ENCODE measurements at regions not wholly inside any gene's neighbourhood (a gene's known extent, or its start where the extent isn't known, plus 50 kb on each side); places are given as distances from the start of the nearest gene placed in this dataset.

DNA sequence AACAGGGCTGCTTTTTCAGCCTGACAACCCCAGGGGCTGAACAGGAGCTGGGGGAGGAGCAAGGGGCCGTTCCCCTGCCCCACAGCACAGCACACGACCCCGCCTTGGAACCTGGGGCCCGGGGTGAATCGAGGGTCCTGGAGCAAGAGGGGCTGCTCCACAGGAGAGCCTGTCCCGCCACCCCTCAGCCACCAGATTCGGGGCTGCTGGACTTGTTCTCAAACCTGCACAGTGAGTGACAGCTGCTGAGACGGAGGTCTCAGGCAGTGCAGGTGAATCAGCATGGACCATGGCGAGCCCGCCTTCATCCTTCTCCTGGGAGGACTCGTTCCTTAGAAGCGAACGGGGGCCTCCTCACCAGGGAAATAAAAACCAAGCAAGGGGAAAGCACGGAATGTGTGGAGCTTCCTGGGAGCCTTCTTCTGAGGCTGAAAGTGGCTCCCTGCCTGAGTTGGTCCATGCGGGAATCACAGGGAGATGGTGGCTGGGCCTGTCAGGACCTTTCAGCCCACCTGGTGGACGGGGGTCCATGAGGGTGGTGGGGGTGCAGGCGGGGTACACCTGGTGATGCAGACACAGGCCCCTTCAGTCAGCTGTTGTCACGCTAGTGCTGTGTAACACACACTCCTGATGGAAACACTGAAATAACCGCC lies 125.4 kb downstream of the SIK1 start:
- DNase-seq: no peak

DNA sequence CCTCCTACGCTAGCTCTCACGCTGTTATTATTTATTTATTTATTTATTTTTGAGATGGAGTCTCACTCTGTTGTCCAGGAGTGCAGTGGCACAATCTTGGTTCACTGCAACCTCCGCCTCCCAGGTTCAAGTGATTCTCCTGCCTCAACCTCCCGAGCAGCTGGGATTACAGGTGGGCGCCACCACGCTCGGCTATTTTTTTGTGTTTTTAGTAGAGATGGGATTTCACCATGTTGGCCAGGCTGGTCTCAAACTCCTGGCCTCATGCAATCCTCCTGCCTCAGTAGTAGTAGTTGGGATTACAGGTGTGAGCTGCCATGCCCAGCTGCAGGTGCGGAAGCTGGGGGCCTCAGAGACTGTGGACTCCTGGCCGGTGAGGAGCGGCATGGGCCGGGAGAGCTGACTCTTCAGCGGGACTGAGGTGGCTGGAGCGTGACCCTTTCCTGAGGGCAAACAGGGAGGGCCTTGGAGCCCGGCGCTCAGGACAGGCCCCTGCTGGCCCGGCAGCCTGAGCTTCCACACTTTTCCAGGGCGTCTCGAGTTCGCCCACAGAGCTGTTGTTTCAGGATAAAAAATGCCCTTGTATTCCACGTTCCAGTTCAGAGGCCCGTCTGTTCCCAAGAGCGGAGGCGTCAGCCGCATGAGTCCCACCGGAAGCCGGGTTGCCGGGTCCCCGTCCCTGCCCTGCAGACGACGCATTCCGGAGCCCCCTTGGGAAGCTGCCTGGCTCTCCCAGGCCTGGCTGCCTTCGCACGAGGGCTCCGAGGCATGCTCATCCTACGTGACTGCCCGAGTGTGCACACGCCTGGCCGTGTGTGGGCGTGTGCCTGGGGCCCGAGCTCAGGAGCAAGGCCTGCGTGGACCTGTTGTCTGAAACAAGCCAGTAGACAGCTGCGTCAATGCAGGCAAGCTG lies 126.2 kb downstream of the SIK1 start:
- no peak for DNase-seq

GRCh38 chr21:43299441-43300277 lies 127.3 kb downstream of the SIK1 start:
- DNase-seq: no peak

GRCh38 chr21:43298546-43299440 lies 128.1 kb downstream of the SIK1 start:
- DNase-seq: no peak

DNA sequence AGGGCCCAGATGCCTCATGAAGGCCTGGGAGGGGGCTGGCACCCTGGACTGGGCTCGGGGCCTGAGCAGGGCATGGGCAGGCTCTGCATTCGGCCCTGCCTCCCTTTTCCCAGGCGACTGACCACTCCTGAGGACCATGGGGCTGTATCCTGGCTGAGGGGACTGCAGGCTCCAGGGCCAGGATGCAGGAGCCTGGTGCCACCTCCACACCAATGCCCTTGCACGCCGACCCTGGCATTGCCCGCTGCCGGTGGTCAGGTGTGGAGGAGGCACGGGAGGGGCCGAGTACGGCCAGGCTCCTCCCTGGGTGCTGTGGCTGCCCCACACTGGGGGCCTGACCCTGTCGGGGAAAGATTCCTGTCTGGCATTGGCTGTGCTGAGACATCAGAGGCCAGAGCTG lies 128.9 kb downstream of the SIK1 start:
- no peak for DNase-seq

GRCh38 chr21:43297391-43297981 lies 128.7 kb downstream of the CRYAA start:
- DNase-seq: no peak

DNA sequence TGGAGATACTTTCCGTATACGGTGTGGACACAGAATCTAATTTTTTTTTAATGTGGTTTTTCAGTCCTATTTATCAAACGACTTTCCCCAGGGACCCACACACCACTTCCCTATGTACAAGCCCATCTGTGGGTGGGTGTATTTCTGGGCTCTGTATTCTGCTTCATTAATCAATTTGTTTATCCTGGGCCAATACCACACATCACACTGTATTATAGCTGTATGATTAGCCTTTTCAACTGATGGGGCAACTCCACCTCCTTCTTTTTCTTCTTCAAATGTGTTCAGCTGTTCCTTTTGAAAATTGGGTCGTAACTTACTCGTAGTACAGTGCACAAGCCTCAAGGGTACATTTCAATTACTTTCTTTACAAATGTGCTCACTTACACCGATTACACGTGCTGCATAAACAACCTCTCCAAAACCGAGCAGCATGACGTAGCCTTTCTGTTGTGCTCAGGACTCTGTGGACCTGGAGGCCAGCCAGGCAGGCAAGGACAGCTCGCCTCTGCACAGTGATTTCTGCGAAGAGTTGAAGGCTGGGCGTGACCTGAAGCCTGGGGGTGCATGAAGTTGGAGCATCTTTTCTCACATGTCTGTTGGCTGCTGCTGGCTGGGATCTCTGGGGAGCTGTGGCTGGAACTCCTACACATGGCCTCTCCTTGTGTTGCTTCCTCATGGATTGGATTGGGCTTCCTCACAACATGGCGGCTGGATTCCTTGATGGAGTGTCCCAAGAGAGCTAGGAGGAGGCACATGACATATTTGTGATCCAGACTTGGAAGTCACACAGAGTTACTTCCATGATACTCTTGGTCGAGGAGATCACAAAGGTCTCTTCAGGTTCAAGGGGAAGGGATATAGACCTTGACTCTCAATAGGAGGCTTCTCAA lies 126.5 kb downstream of the CRYAA start:
- no peak for DNase-seq

- no peak for DNase-seq
Observed at GRCh38 chr21:43294194-43294902, 125.5 kb downstream of the CRYAA start.

DNA sequence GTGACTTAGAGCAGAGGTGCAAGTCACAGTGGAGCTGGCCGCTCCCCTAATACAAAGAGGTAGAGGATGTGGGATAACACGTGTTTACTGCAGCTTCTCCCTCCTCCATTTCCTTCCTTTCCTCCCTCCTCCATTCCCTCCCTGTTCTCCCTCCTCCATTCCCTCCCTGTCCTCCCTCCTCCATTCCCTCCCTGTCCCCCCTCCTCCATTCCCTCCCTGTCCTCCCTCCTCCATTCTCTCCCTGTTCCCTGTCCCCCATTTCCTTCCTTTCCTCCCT lies 124.0 kb downstream of the CRYAA start:
- DNase-seq: no peak

DNA sequence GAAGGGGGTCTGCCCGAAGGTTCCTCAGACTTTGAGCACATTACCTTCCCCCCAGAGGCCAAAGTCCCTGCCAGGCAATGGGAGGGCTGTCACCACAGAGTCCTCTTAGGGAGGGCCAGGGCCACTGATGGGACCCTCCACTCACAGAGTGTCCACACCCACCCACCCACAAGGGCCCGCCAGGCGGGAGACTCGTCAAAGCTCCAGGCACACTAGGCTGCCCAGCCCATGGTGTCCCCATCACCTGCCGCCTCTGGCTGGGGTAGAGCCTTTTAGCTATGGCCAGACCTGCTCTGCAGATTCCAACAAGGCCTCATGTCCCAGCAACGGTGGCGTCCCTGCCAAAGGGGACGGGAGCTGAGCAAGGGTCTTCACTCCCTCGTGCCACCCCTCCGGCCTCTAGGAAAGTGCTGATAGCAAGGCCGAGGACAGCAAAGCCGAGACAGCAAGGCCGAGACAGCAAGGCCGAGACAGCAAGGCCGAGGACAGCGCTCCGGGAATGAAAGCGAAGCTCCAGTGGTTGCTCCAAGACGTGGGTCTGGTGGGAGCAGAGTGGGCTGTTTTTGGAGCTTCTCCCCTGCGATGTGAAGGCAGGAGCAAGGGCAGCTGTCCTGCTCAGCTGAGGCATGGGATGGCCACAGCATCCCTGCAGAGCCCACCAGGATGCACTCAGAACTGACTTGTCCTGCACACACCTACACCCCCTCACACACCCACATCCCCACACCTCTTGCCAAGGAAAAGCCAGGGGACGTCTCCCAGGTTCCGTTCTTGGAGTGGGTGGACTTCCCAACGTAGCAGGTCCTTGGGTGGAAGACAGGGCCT lies 123.4 kb downstream of the CRYAA start:
- DNase-seq: no peak

GRCh38 chr21:43291347-43291950 lies 122.6 kb downstream of the CRYAA start:
- DNase-seq: no peak

DNA sequence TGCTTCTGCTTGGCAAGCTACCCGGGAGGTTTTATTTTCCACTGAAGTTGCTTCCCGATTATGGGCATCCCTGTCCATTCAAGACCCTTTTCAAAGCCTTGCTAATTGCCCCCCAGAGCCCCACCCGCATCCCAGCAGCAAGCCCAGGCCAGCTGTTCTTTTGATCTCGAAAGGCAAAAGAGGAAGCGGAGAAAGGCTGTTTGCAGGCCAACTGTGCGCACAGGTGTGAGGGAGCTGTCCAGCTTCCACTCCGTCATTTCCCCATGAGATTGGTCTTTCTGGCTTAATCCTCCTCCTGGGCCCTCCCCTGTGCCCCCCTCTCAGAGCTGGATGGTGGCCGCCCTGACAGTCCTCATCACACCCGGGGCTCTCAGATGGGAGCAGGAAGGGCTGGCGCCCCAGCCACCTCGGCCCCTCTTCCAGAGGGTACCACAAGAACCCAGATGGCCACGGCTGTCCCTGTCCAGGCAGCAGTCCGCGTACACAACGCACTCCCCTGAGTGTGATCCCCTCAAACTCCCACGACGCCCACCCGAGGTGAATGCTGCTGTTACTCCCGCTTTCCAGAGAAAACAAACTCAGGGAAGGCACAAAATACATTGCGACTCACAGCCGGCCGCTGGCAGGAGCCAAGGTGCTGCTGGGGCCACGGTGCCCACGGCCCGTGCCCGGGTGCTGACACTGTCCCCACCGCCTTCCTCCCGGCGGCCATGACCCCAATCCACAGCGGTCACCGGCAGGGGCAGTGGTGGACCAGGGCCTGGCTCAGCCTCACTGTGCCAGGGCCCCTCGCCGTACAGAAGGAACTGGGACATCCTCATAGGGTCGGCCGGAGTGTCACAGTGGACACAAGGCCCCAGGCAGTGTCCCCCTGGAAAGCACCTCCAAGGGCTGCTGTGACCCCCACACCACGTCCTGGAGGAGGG lies 121.9 kb downstream of the CRYAA start:
- DNase-seq: no peak

GRCh38 chr21:43289966-43290365 lies 121.2 kb downstream of the CRYAA start:
- DNase-seq: no peak

DNA sequence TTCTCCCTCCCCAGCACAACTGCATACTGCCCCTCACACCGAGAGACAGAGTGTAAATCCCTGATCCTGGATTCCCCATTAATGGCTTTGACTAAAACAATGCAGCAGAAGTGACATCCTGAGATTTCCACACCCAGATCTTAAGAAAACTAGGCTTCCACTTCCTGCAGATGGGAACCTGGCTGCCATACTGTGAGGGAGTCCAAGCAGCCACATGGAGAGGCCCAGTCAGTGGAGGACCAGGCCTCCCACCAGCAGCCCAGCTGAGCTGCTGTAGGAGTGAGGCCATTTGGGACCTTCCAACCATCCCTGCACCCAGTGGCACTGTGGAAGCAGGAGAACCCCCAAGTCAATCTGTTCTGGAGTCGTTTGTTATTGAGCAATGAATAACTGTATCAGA lies 120.6 kb downstream of the CRYAA start:
- no peak for DNase-seq

DNA sequence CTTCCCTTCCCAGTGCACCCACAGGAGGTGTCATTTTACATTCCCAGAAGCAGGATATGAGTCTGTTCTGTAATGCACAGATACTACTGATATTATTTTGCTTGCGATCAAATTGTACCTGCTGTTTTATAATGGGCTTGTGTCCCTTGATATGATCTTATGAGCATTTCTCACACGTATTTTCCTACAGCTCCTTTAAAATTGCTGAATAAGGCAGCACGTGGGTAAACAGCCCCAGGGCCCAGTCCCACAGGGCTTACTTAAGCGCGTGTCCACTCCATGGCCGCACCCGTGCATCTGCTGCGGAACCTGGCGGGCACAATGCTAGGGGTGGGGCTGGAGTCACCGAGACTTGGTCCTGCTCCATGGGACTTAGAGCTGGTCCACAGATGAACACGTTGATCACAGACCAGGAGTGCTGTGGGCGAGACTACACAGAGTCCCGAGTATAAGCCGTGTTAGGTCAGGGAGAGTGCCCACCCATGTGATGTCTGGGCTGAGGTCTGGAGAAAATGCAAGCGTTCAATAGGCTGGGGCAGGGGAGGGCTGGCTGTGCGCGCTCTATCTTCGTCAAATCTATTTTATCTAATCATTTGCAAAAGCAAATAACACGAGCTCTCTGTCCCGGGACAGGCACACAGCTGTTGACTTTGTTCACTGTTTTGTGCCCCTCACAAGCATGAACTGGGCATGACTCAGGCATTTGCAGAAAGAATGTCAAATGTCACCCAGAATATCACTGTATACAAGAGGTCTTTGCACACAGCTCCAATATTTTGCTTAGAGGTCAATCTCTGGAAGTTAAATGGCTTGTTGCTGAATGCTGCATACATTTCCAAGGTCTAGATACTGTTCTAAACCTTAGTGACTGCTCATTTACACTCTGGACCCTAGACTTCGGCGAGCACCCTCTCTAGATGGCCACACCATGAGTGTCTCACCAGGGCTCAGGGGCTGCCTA lies 119.3 kb downstream of the CRYAA start:
- no peak for DNase-seq

GRCh38 chr21:43287111-43287760 lies 118.4 kb downstream of the CRYAA start:
- no peak for DNase-seq
